ENCODE measurements at regions not wholly inside any gene's neighbourhood (a gene's known extent, or its start where the extent isn't known, plus 50 kb on each side); places are given as distances from the start of the nearest gene placed in this dataset.

DNA sequence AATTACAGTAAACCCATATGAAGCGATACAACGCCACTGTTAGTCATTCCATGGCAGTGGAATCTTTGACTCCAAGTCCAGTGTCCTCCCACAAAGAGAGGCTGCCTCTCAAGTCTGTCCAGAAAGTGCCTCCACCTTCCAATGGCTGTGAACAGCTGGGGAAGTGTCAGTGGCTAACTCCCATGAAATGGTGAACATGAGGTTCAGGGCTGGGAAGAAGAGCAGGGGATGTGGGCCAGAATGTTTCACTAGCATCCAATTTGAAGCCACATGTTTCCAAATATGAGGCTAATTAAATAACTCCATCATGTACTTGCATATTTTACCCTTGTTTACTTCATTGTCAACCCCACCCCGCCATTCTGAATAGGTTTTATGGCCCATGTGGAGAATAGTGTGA, 53.1 kb upstream of the CHST15 start:
- no peak for TF ChIP-seq CTCF (optimal IDR thresholded peaks at IDR 0.05 in 1 of 3, IDR thresholded peaks at IDR 0.05 in 1 of 3, conservative IDR thresholded peaks at IDR 0.05 in 1 of 3; ENCODE audit: extremely low read depth in 1 of 3, insufficient read depth in 2 of 3, low read length in 3 of 3)
- TF ChIP-seq EZH2 (IDR thresholded peaks at IDR 0.05; ENCODE audit: low read length), result no peak
